ENCODE measurements at regions not wholly inside any gene's neighbourhood (a gene's known extent, or its start where the extent isn't known, plus 50 kb on each side); places are given as distances from the start of the nearest gene placed in this dataset.

DNA sequence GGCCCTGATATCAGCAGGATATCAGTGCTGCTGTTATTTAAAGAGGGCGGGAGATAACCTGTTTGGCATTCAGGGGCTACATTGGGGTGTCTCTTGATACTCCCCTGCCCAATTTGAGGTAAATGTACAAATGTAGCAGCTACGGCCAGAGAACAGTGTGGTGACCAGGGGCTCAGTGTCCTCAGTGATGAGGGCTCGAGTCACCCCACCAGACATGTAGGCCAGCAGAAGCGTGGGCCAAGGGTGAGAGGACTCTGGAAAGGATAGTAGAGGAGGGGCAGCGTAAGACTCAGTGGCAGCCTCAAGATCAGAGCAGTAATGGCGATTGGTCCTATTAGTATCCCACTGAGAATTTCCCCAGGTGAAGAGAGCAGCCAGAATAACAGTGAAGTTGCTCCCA, 108.4 kb downstream of the XCL2 start:
- Histone ChIP-seq H3K4me1 (no peaks in the 10 kb centered on the region), H3K27me3 (no peaks in the 10 kb centered on the region), H3K27ac (no peak overlapping the region), H3K9me3 (no peaks in the 10 kb centered on the region), H3K36me3 (no peaks in the 10 kb centered on the region), H3K4me3 (no peak overlapping the region)
- intact Hi-C loops (cut with DNase I): loop anchor here in 1 of 2 donors (10.0 kb wide), 1 partner anchor 149 kb away; no protein-coding TSS in a partner anchor
- no peak for TF ChIP-seq POLR2A (IDR thresholded peaks at IDR 0.05)
- TF ChIP-seq, protein P1, sequence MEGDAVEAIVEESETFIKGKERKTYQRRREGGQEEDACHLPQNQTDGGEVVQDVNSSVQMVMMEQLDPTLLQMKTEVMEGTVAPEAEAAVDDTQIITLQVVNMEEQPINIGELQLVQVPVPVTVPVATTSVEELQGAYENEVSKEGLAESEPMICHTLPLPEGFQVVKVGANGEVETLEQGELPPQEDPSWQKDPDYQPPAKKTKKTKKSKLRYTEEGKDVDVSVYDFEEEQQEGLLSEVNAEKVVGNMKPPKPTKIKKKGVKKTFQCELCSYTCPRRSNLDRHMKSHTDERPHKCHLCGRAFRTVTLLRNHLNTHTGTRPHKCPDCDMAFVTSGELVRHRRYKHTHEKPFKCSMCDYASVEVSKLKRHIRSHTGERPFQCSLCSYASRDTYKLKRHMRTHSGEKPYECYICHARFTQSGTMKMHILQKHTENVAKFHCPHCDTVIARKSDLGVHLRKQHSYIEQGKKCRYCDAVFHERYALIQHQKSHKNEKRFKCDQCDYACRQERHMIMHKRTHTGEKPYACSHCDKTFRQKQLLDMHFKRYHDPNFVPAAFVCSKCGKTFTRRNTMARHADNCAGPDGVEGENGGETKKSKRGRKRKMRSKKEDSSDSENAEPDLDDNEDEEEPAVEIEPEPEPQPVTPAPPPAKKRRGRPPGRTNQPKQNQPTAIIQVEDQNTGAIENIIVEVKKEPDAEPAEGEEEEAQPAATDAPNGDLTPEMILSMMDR (IDR thresholded peaks at IDR 0.05): no peak
- ATAC-seq: no peak
- 93% methylated on average over 3 of the region's 6 CpGs for WGBS (ENCODE audit: insufficient coverage, low coverage, low lambda C conversion rate, missing lambda C conversion rate)
- no peak for DNase-seq

- 69% methylated on average over 2 of the region's 2 CpGs for WGBS (ENCODE audit: insufficient coverage, low coverage, low lambda C conversion rate, missing lambda C conversion rate)
- H3K4me1 ChIP-seq: no peaks in the 10 kb centered on the region
- TF ChIP-seq, protein P1 (IDR thresholded peaks at IDR 0.05): no peak
- TF ChIP-seq POLR2A (IDR thresholded peaks at IDR 0.05): no peak
- no peaks in the 10 kb centered on the region for H3K36me3 ChIP-seq
- intact Hi-C loops (cut with DNase I): loop anchor here in 1 of 2 donors (10.0 kb wide), 1 partner anchor 152 kb away; no protein-coding TSS in a partner anchor
- DNase-seq (no peak), ATAC-seq (no peak)
- H3K9me3 ChIP-seq: no peaks in the 10 kb centered on the region
- H3K27ac ChIP-seq: no peak overlapping the region
- no peak overlapping the region for H3K4me3 ChIP-seq
- H3K27me3 ChIP-seq: no peaks in the 10 kb centered on the region
These were observed 110.6 kb downstream of the XCL2 start for GRCh38 chr1:168433238-168433637.

GRCh38 chr1:168431882-168432281, 111.9 kb downstream of the XCL2 start:
- ATAC-seq: no peak
- H3K36me3 ChIP-seq: no peaks in the 10 kb centered on the region
- no peak overlapping the region for H3K4me3 ChIP-seq
- no peak for DNase-seq
- H3K27me3 ChIP-seq: no peaks in the 10 kb centered on the region
- no peak overlapping the region for H3K27ac ChIP-seq
- TF ChIP-seq, protein P1 (IDR thresholded peaks at IDR 0.05): no peak
- TF ChIP-seq POLR2A (IDR thresholded peaks at IDR 0.05): no peak
- H3K4me1 ChIP-seq: no peaks in the 10 kb centered on the region
- H3K9me3 ChIP-seq: no peaks in the 10 kb centered on the region
- intact Hi-C loops (cut with DNase I): loop anchor here in 1 of 2 donors (10.0 kb wide), 1 partner anchor 153 kb away; no protein-coding TSS in a partner anchor

DNA sequence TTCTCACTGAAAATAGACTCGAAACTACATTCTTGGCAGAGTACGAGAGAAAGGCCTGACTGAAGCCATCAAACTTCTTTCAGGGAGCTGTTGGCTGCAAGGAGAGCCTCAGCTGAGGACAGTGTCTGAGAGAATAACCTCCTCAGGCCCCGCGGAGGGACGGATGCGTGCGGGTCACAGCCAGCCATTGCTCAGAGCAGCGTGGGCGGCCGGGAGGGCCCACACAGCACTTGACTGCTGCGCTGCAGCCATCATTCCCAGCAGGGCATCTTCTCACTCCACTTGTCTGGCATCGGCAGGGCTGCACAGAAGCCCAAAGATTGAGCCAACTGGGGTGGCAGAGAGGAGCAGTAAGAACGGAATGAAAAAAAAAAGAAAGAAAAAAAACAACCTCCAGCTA, 113.5 kb downstream of the XCL2 start:
- DNase-seq: no peak
- WGBS (ENCODE audit: insufficient coverage, low coverage, low lambda C conversion rate, missing lambda C conversion rate): 94% methylated on average over 3 of the region's 13 CpGs
- intact Hi-C loops (cut with DNase I): loop anchor here in 1 of 2 donors (10.0 kb wide), 1 partner anchor 154 kb away; no protein-coding TSS in a partner anchor

More for the DNA sequence above, 113.5 kb downstream of the XCL2 start:
- ATAC-seq: peak in 1 of 4 donors; percentile 31
- H3K27me3 ChIP-seq: no peaks in the 10 kb centered on the region
- H3K36me3 ChIP-seq: no peaks in the 10 kb centered on the region
- TF ChIP-seq, protein P1 (IDR thresholded peaks at IDR 0.05): no peak
- no peak for TF ChIP-seq POLR2A (IDR thresholded peaks at IDR 0.05)
- no peaks in the 10 kb centered on the region for H3K4me1 ChIP-seq
- H3K27ac ChIP-seq: no peak overlapping the region
- H3K4me3 ChIP-seq: no peak overlapping the region
- no peaks in the 10 kb centered on the region for H3K9me3 ChIP-seq

Measured in right lobe of liver (tissue), 6 donors.